HCT116 (cell line): ENCODE measurements at regions not wholly inside any gene's neighbourhood (a gene's known extent, or its start where the extent isn't known, plus 50 kb on each side); places are given as distances from the start of the nearest gene placed in this dataset.

Source experiments
- CTCF ChIP-seq, 3 experiments: fragments of 200-600 bp in 1 of 3; sonication (generic) in 1 of 3; IDR thresholded peaks in 2 of 3; conservative IDR thresholded peaks in 1 of 3; 2 replicates each; pipeline ENCODE4 v1.5.1; 2012 to 2017; ENCODE audit warnings: low read depth in 2 of 3, low read length in 2 of 3, antibody characterized with exemption in 1 of 3, borderline replicate concordance in 1 of 3, control low read depth in 1 of 3, mild to moderate bottlenecking in 1 of 3, mixed read lengths in 1 of 3, mixed run types in 1 of 3, moderate library complexity in 1 of 3; ENCODE audit not compliant: insufficient read depth in 1 of 3
- EZH2 ChIP-seq: fragments of 200-600 bp; sonication (generic); IDR thresholded peaks from 2 replicates; pipeline ENCODE4 v1.6.1; 2017; ENCODE audit warnings: antibody characterized with exemption, mixed run types
- POLR2A ChIP-seq: IDR thresholded peaks from 2 replicates; pipeline ENCODE4 v1.7.0; 2011; ENCODE audit warnings: borderline replicate concordance; ENCODE audit not compliant: insufficient read depth, insufficient read length; ENCODE audit errors: extremely low read depth
- POLR2AphosphoS5 ChIP-seq: IDR thresholded peaks from 2 replicates; pipeline ENCODE4 v1.6.1; 2011; ENCODE audit warnings: mild to moderate bottlenecking, low read depth, low read length, moderate library complexity
- RAD21 ChIP-seq: IDR thresholded peaks from 2 replicates; pipeline ENCODE4 v1.6.1; 2012; ENCODE audit warnings: low read depth, mild to moderate bottlenecking
- REST ChIP-seq: IDR thresholded peaks from 2 replicates; pipeline ENCODE4 v1.6.1; 2012; ENCODE audit warnings: low read depth
- SIN3A ChIP-seq: IDR thresholded peaks from 2 replicates; pipeline ENCODE4 v1.6.1; 2012; ENCODE audit warnings: low read depth
- SRF ChIP-seq: IDR thresholded peaks from 2 replicates; pipeline ENCODE4 v1.6.1; 2012; ENCODE audit warnings: low read depth
- ZNF274 ChIP-seq: fragments of 200-500 bp; sonication (Bioruptor generic); IDR thresholded peaks from 2 replicates; pipeline ENCODE4 v1.6.1; 2014; ENCODE audit warnings: mild to moderate bottlenecking, low read depth, low read length, inconsistent platforms
- TF ChIP-seq, protein P1 (sequence below): IDR thresholded peaks from 2 replicates; pipeline ENCODE4 v1.6.1; 2012

DNA sequence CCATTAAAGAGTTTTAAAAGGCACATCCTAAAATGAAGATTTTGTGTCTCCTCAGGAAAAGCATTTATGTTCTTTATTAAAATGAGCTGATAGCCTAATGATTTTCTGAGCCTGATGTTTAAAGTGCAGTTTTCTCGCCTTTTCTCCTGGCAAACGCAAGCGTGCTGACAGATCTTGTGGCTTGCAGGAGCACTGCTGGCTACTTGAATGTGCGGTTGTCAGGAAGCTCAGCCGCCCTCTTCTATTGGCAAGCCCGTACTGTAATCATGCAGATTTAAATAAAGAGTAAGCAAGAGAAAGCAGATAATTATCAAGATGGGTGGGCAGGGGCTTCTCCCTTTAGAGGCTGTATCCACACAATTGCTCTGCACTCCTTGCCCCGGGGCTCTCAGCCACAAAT is 139.5 kb upstream of the SPHKAP start:
- no peak for TF ChIP-seq CTCF (IDR thresholded peaks at IDR 0.05 in 2 of 3, conservative IDR thresholded peaks at IDR 0.05 in 1 of 3; ENCODE audit: borderline replicate concordance in 1 of 3, insufficient read depth in 1 of 3, low read depth in 2 of 3, low read length in 2 of 3)
- no peak for TF ChIP-seq REST
- no peak for TF ChIP-seq POLR2A
- TF ChIP-seq SRF, result no peak
- TF ChIP-seq RAD21, result no peak
- TF ChIP-seq EZH2, result no peak
- TF ChIP-seq SIN3A, result no peak
- no peak for TF ChIP-seq ZNF274
- TF ChIP-seq, protein P1, sequence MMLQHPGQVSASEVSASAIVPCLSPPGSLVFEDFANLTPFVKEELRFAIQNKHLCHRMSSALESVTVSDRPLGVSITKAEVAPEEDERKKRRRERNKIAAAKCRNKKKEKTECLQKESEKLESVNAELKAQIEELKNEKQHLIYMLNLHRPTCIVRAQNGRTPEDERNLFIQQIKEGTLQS, result no peak
- no peak for TF ChIP-seq POLR2AphosphoS5
